IPS DF 4.7 (cell line): ENCODE measurements at regions not wholly inside any gene's neighbourhood (a gene's known extent, or its start where the extent isn't known, plus 50 kb on each side); places are given as distances from the start of the nearest gene placed in this dataset.

Experiments
- DNase-seq: peaks from one replicate; pipeline ENCODE4 v3.0.0-alpha.2; 2013; ENCODE audit warnings: low spot score; ENCODE audit errors: extremely low read depth

- DNase-seq = no peak
Measured at GRCh38 chr10:3548076-3548475, 236.9 kb downstream of the KLF6 start.

GRCh38 chr10:3544561-3544960 is 240.4 kb downstream of the KLF6 start:
- DNase-seq = no peak

DNA sequence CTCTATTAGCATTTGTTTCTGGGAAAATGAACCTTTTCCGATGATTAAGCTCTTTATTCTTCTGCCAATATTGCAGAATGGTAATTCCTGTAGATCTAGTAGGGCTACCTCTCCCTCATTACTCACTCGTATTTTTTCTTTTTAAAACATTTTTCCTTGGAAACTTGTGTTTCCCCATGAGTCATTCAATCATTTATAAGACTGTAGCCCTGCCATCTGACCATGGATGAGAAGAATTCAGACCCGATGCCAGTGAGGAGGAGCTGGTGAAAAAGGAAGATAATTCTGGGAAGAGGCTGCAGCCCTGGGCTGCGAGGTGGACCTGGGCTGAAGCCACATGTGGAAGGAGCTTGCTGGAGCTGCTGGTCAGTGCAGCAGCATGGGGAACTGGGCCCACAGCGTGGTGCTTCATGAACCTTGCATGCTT is 242.8 kb downstream of the KLF6 start:
- DNase-seq = no peak

DNA sequence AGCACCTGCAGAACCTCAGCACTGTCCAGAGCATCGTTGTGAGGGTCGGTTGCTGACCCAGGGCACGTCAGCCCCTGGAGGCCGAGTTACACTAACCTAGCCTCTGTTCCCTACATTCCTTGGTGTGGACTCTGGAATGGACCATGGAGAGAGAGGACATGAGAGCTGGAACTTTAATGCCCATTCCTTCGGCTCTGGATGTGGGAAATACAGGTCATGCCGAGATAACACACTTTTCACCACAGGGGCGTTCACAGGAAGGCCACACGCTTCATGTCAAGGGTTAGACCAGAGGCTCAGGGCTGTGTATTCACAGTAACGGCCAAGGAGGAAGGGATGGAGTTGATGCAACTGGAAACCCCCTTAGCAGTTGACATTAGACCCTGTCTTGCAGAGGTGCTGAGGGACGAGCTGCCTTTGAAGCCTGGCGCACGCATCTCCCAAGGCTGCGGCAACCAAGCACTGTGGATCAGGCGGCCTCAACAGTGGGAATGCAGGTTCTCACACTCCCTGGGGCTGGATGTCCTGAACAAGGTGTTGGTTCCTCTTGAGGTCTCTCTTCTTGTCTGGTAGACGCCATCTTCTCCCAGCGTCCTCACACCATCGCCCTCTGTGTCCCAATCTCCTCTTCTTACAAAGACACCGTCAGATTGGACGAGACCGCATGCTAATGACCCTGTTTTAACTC is 245.2 kb downstream of the KLF6 start:
- DNase-seq = no peak

DNA sequence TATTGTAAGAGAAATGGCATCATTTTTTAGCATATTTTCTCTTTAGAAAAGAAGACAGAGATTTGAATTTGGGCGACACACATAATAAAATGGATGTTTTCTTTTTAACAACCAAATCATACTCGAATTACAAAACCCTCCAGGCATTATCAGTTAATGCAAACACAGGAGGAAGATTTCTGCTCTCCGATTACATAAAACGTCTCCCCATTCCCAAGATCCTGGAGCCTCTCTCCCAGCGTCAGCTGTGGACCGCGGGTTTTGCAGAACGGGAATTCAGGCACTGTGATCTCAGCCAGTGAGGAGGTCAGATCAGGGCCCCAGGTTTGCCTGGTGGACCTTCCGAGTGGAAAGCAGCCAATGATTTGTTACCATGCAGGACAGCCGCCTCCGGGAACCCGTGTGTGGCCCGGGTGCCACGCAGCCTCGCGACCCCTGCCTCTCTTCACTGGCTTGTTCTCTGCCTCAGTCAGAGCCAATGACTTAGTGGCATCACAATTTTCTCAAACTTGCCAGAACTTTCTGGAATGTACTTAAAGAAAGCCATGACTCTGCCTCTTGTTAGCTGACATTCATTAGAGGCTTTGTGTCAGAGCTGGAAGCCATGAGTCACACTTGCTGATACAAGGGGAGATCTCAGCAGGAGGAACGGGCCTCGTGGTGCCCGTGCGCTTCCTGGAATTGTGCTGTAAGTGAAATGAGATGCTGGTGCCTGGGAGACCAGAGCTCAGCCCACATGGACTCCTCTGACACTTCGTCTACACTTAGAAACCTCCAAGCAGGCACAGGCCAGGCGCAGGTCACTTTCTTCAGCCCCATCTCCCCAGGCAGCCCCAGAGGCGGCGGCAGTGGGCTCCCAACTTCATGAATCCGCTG is 246.1 kb downstream of the KLF6 start:
- no peak for DNase-seq

DNA sequence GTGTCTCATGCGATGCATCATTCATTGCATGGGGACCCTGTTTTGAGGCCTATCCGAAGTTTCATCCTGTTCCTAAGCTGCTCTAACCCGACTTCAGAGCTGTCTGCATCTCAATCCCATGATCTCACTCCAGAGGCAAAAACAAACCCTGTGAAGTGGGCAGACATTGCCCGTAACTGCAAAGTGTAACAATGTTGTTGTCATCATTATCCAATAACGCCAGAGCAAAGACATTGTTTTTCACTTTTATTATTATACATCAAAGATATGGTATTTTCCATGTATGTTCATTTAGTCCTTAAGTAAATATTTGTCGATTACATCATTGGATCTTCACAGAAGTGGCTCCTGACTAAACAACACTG is 246.7 kb downstream of the KLF6 start:
- DNase-seq = no peak

- no peak for DNase-seq
Measured at GRCh38 chr10:3537518-3537917, 247.5 kb downstream of the KLF6 start.

- no peak for DNase-seq
Measured at GRCh38 chr10:3535001-3535400, 250.0 kb downstream of the KLF6 start.

- DNase-seq = no peak
Measured at GRCh38 chr10:3534433-3534832, 250.6 kb downstream of the KLF6 start.

DNA sequence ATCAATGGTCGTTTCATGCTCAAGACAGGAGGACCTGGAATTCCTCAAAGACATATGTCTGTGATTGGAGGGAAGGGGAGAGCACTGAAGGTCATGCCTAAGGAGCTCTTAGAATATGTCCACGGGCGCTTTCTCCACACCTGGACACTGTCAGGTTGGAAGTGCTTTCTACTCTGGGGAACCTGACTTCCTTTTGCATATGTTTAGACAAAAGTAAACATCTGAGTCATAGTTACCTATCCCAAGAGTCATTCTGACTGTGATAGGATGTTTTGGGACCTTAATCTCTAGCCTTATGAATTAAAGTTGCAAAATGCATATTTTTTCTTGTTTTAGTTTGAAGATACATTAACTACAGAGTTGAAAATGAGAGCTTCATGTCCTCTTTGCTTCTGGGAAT is 251.7 kb downstream of the KLF6 start:
- DNase-seq = no peak

- no peak for DNase-seq
Measured at GRCh38 chr10:3532644-3533043, 252.4 kb downstream of the KLF6 start.

GRCh38 chr10:3531670-3532069 is 253.3 kb downstream of the KLF6 start:
- DNase-seq = no peak

DNA sequence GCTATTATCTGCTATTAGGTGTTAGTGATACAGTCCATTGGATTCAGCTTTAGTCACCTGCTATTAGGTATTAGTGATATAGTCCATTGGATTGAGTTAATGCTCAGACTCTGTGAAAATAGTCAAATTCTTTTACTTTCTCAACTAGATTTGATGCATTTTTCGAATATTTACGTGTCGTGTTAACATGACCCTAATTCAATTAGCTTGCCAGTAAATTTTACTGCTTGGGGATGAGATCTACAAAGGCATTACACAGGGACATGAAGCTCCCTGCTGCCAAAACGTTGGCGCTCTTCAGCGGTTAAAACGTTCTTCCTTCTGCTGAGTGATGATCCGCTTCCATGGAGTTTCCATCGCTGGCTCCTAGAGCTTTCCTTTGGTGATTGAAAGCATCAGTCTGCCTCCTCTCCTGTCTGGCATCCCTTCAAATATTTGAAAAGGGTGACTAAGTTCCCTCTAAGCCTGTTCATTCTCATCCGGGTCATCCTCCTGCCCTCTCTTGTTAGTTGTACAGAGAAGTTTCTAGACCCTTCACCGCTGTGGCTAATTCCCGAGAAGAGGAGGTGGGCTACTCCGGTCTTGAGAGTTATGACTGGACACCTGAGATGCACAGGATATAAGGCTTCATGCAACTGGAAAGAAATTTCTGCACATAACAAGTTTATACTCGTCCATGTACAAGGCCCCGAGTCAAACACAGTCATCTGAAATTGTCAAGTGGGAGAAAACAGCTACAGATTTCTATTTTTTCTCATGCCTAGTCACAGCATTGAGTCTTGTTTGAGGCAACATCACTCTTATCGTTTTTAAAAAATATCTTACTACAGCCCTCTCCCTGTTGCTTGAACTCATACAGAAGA is 254.0 kb downstream of the KLF6 start:
- no peak for DNase-seq

DNA sequence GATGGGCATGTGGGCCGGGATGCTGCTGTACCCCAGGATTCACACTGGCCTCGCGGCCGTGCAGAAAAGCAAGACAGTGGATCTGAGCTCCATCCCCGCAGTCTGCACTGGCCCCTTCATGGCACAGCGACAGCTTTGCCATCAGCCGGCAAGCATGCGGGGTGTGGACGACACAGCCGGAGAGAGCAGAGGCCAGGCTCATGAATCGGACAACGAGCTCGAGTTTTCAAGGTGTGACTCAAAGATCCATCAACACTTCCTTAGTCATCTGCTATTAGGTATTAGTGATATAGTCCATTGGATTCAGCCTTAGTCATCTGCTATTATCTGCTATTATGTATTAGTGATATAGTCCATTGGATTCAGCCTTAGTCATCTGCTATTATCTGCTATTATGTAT is 254.7 kb downstream of the KLF6 start:
- no peak for DNase-seq

DNA sequence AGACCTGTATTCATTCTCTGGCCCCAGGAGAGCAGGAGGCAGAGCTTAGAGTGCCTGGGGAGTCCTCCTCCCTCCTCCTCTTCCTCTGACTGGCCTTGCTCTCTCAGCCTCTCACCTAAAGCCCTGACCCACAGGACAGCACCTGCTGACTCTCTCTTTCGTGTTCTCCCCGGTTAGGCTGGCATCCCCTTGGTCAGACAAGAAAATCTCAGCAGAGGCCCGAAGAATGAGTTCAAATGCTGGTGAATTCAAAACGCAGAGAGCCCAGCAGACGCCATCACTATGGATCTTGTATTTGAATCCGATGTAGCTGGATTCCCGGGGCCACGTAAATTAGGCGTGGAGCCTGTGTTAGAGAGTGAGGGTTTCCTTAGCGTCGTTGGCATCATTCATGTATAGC is 255.3 kb downstream of the KLF6 start:
- no peak for DNase-seq

DNA sequence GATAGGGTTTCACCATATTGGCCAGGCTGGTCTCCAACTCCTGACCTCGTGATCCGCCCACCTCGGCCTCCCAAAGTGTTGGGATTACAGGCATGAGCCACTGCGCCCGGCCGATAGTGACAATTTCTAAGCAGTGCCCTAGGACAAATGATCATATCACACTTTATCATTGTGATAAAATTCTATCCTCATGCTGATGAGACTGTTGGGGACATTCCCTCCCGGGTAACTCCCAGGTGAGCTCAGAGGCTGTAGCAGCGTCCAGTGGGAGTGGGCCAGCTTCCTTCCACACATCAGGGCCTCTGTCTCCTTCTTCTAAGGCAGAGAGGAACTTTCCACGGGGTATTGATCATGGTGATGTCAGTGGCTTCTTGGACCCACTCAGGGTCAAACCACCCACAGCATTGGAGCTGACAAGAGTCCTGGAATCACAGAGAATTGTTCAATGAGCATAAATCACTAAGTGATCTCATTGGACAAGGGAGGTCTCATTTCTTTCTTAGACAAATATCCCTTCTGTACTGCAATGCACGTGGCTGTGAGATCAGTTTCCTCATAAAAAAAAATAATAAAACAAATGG is 256.1 kb downstream of the KLF6 start:
- DNase-seq = no peak

GRCh38 chr10:3528271-3528670 is 256.7 kb downstream of the KLF6 start:
- no peak for DNase-seq

GRCh38 chr10:3527869-3528268 is 257.1 kb downstream of the KLF6 start:
- DNase-seq = no peak

DNA sequence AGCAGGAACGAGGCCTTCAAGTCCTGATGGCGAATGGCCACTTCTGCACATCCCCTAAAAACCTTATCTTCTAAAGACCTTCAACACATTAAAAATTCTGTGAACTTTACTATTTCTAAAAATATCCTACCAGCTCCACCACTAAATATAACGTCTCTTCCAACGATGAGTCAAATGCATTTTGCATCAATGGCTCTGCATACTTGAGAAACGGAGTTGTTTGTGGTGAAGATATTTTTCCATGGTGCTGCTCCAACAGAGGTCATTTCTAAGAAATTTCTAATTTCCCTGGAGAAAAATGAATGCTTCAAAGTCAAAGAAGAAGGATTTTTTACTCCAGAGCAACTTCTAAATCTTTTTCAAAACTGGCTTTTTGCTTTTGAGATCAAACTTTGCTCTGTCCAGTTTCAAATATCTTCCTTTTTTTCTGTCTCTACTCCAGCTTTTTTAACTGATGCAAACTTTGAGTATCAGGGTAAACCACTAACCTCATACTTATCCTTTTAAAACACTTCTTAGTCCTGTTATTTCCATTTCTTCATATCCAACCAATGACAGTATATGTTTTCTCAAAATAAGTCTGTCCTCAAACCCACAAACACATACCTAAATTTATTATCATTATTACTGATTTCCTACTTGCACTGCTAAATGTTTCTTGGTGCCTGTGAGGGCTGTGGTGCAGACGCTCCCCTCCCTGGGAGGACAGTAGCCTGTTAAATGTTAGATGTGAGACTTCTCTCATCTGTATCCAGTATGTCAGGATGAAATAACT is 258.1 kb downstream of the KLF6 start:
- no peak for DNase-seq

- DNase-seq = no peak
Measured at GRCh38 chr10:3525832-3526449, 259.1 kb downstream of the KLF6 start.
